Adrenal gland (tissue), 9 donors: ENCODE measurements at regions not wholly inside any gene's neighbourhood (a gene's known extent, or its start where the extent isn't known, plus 50 kb on each side); places are given as distances from the start of the nearest gene placed in this dataset.

Experiments
- DNase-seq, 7 donors: peaks; one replicate each; pipeline ENCODE4 v3.0.0-alpha.2; 2019 to 2020
- H3K27ac ChIP-seq, 5 donors: fragments of 200-600 bp; sonication (generic) in 4 of 5; 1 replicate in 3 of 5; 2 replicates in 2 of 5; pipeline versions ENCODE4 v1.5.1 to v1.8.0; 2016 to 2020; ENCODE audit warnings: mild to moderate bottlenecking in 1 of 5
- H3K27me3 ChIP-seq: fragments of 200-600 bp; 2 replicates; pipeline ENCODE4 v1.8.0; 2021
- H3K36me3 ChIP-seq, 2 donors: fragments of 200-600 bp; replicated peaks in 1 of 2; 1 replicate in 1 of 2; 2 replicates in 1 of 2; pipeline versions ENCODE4 v1.5.1 to v1.8.0; 2018 to 2022
- H3K4me1 ChIP-seq, 2 donors: fragments of 200-600 bp; replicated peaks in 1 of 2; 1 replicate in 1 of 2; 2 replicates in 1 of 2; pipeline versions ENCODE4 v1.5.1 to v1.8.0; 2018 to 2021
- H3K4me3 ChIP-seq, 4 donors: fragments of 200-600 bp; sonication (generic) in 3 of 4; one replicate each; pipeline ENCODE4 v1.5.1; 2016 to 2018
- H3K9me3 ChIP-seq, 3 donors: fragments of 200-600 bp; sonication (generic) in 1 of 3; replicated peaks in 1 of 3; 1 replicate in 2 of 3; 2 replicates in 1 of 3; pipeline versions ENCODE4 v1.5.1 to v1.8.0; 2016 to 2021
- POLR2A ChIP-seq, 2 donors: fragments of 450-650 bp; IDR thresholded peaks; one replicate each; pipeline ENCODE4 v1.6.1; 2017; ENCODE audit warnings: antibody characterized with exemption in 2 of 2, mild to moderate bottlenecking in 2 of 2, moderate library complexity in 1 of 2
- WGBS, 4 donors: extraction: QIAGEN DNeasy Blood & Tissue Kit in 2 of 4; methylation state at CpG; one replicate each; pipeline versions ENCODE4 v1.1.5 to v1.1.7; 2013 to 2017; 5-methylcytosine and 5-hydroxymethylcytosine counted together
- intact Hi-C, 2 donors: fragments of 100-400 bp; cut with DNase I; formaldehyde crosslinking; loops; one replicate each; pipeline versions ENCODE4 v1.14.1 to v1.15.0; 2022 to 2023
- TF ChIP-seq, protein P1 (sequence below), 6 experiments: fragments of 450-650 bp in 4 of 6; fragments of 200-600 bp in 2 of 6; sonication (generic) in 1 of 6; IDR thresholded peaks; 1 replicate in 5 of 6; 2 replicates in 1 of 6; pipeline versions ENCODE4 v1.5.1 to v1.8.0; 2016 to 2021; ENCODE audit warnings: antibody characterized with exemption in 6 of 6, mild to moderate bottlenecking in 2 of 6, moderate library complexity in 1 of 6
- donor health status: healthy with polysubstance abuse.
- donor health status: Bipolar disorder and iron deficiency.
- donor health status: DM: yes; HTN: yes; CAD: no.
- donor health status: DM: no; HTN: no; CAD: no.
- donor health status: DM: no; HTN: no; CAD: no.

DNA sequence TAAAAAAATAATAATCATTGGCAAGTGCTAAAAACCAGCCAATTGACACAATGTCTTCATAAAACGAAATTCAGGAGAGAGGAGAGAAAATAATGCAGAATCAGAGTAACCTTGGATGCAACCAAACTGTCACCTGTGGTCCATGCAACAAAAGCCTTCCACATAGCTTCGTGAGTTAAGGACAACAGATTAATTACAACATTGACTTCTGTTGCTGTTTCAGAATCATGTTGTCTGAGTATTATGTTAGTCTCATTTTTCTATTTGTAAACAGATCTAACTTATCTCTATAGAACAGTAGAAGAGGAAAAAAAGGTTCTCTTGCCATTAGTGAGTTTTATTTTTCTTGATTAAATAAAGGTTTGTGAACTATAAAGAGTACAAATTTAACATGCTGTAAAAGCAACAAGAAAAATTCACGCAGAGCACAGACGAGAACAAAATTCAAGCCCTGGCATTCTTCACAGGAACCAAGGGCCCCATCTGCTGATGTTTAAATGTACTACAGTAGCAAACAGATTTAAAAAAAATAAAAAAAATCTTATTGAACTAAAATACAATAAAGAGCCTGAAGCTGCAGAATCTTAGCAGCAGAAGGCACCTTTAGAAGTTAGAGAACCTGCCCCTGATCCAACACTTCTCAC, 381.1 kb upstream of the PKN2 start:
- DNase-seq, result peak; percentile 23 to 50 (median 28)
- 17 to 27% (median 19%) methylated on average over 4 of the region's 4 CpGs for WGBS, 4 donors
- no peak overlapping the region for H3K27ac ChIP-seq

DNA sequence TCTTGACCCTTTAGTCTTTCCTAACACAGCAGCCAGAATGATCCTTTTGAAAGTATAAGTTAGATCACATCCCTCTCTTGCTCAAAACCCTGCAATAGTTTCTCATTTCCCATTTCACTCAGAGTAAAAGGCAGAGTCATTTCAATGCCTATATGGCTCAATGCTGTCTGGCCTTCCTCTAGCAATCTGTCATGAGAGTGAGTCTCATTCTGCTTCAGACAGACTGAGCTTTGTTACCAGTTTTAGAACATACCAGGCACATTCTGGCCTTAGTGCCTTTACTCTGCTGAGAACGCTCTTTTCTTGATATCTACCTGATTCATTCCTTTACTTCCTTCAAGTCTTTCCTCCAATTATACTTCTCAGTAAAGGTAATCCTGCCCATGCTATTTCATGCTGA, 372.8 kb upstream of the PKN2 start:
- no peak for DNase-seq
- Histone ChIP-seq H3K27ac (no peak overlapping the region), H3K36me3 (no peaks in the 10 kb centered on the region), H3K9me3 (no peaks in the 10 kb centered on the region), H3K4me3 (no peak overlapping the region), H3K4me1 (no peaks in the 10 kb centered on the region), H3K27me3 (no peaks in the 10 kb centered on the region)
- WGBS, 4 donors, result 81 to 95% (median 89%) methylated on average over 1 of the region's 1 CpG
- TF ChIP-seq POLR2A (IDR thresholded peaks at IDR 0.05), result no peak
- TF ChIP-seq, protein P1, sequence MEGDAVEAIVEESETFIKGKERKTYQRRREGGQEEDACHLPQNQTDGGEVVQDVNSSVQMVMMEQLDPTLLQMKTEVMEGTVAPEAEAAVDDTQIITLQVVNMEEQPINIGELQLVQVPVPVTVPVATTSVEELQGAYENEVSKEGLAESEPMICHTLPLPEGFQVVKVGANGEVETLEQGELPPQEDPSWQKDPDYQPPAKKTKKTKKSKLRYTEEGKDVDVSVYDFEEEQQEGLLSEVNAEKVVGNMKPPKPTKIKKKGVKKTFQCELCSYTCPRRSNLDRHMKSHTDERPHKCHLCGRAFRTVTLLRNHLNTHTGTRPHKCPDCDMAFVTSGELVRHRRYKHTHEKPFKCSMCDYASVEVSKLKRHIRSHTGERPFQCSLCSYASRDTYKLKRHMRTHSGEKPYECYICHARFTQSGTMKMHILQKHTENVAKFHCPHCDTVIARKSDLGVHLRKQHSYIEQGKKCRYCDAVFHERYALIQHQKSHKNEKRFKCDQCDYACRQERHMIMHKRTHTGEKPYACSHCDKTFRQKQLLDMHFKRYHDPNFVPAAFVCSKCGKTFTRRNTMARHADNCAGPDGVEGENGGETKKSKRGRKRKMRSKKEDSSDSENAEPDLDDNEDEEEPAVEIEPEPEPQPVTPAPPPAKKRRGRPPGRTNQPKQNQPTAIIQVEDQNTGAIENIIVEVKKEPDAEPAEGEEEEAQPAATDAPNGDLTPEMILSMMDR (IDR thresholded peaks at IDR 0.05), result no peak
- intact Hi-C loops, result no loop called here

More for the DNA sequence above, 381.1 kb upstream of the PKN2 start:
- Histone ChIP-seq H3K9me3 (no peaks in the 10 kb centered on the region), H3K4me1 (peaks cover 0 to 5% of the 10 kb centered on the region in 2 donors), H3K27me3 (no peaks in the 10 kb centered on the region), H3K36me3 (no peaks in the 10 kb centered on the region), H3K4me3 (no peak overlapping the region)
- intact Hi-C loops, result loop anchor here (5.0 to 10.0 kb wide), 2 partner anchors 118 to 121 kb away; no protein-coding TSS in a partner anchor
- no peak for TF ChIP-seq POLR2A (IDR thresholded peaks at IDR 0.05)
- TF ChIP-seq, protein P1 (IDR thresholded peaks at IDR 0.05), result peak; percentile 35 to 69 (median 58)

DNA sequence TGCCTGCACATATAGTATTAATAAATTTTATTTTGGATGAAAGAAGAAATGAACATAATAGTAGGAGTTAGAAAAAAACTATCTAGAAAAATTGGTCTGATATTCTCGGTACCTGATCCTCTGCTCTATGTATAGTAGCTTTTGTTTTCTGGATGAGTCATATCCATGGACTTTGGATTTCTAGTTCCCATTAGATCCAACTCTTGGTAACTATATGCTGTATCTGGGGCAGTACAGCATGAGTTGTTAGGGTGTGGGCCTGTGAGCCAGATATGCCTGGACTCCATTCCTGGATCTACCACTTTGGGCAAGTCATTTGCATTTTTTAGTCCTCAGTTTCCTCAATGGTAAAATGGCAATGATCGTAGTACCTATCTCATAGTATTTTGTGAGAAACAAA, 372.2 kb upstream of the PKN2 start:
- intact Hi-C loops, result no loop called here
- DNase-seq, result no peak
- Histone ChIP-seq H3K9me3 (no peaks in the 10 kb centered on the region), H3K27me3 (no peaks in the 10 kb centered on the region), H3K36me3 (no peaks in the 10 kb centered on the region), H3K4me3 (no peak overlapping the region), H3K27ac (no peak overlapping the region), H3K4me1 (no peaks in the 10 kb centered on the region)
- TF ChIP-seq POLR2A (IDR thresholded peaks at IDR 0.05), result no peak
- TF ChIP-seq, protein P1 (IDR thresholded peaks at IDR 0.05), result no peak
- 88 to 97% (median 92%) methylated on average over 2 of the region's 2 CpGs for WGBS, 4 donors

DNA sequence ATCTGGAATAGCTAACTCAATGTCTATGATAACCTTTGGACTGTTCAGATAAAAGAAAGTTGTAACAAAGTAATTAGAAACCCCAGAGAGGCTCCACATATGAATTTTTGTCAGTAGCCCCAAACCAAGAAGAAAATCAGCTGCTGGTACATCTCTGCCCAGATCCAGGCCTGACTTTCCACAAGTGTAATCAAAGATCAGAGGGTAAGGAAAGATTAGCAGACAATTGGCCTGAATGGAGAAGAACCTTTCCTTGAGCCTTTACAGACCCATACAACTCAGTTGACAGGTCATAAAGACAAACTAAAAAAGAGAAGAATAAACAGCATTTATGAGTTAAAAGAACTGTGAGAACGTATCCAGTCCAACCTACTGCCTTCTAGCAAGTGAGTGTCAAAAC, 366.7 kb upstream of the PKN2 start:
- no peaks in the 10 kb centered on the region for H3K9me3 ChIP-seq
- TF ChIP-seq, protein P1 (IDR thresholded peaks at IDR 0.05), result no peak
- no peak for TF ChIP-seq POLR2A (IDR thresholded peaks at IDR 0.05)
- no peak for DNase-seq
- H3K27me3 ChIP-seq, result no peaks in the 10 kb centered on the region
- 44 to 79% (median 76%) methylated on average over 1 of the region's 1 CpG for WGBS, 4 donors
- intact Hi-C loops, result no loop called here
- H3K27ac ChIP-seq, result no peak overlapping the region
- no peak overlapping the region for H3K4me3 ChIP-seq
- no peaks in the 10 kb centered on the region for H3K4me1 ChIP-seq
- H3K36me3 ChIP-seq, result peaks cover 0 to 4% of the 10 kb centered on the region in 2 donors
